ENCODE measurements at regions not wholly inside any gene's neighbourhood (a gene's known extent, or its start where the extent isn't known, plus 50 kb on each side); places are given as distances from the start of the nearest gene placed in this dataset.
"Not testable (repeated sequence)": the region's sequence is repeated elsewhere in the genome, so short reads cannot be mapped to it uniquely, and the experiment has no call there.

GRCh38 chr3:101138817-101139216 lies 145.6 kb upstream of the ABI3BP start:
- DNase-seq = no peak

DNA sequence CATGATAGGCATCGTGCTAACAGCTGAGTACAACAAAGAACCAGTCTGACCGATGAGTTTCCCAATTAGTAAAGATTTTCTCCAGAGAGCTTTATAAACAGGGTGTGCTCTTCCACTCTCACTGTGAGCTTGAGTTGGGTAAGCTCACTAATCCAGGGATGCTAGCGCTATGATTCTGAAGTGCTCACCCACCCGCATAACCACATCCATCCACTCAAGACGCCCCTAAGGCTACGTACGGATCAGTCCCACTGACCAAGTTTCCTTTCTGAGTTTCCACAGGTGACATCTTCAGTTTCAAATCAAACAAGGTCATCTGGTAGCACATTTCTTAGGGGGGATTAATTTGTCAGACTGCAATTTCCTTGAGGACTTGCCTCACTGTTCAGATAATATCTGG lies 141.1 kb upstream of the ABI3BP start:
- no peak for DNase-seq

- DNase-seq = no peak
Measured at GRCh38 chr3:101133652-101134051, 140.4 kb upstream of the ABI3BP start.

DNA sequence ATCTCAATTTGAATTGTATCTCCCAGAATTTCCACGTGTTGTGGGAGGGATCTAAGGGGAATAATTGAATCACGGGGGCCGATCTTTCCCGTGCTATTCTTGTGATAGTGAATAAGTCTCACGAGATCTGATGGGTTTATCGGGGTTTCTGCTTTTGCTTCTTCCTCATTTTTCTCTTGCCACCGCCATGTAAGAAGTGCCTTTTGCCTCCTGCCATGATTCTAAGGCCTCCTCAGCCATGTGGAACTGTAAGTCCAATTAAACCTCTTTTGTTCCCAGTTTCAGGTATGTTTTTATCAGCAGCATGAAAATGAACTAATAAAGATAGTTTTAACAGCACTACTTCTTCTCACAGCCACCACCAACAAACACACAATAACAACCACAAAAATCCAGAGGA lies 140.0 kb upstream of the ABI3BP start:
- DNase-seq = not testable (repeated sequence)

GRCh38 chr3:101131767-101132166 lies 138.5 kb upstream of the ABI3BP start:
- DNase-seq = no peak

DNA sequence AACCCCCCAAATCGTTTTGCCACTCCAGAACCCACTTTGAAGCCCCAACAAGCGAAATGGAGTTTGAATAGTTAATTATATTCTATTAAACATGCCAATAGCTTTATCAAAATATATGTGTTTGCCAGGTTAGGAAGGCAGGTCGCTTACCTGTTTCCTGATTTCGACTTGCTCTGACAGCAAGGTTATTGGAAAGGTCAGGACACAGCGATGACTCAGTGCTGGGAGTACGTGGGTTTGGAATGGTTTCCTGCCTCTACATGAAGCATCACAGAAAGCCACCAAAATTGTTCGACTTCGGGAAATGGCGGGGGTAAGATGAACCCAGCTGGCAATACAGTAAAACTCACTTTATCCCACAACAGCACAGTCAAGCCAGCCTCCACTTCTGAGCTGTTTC lies 135.6 kb upstream of the ABI3BP start:
- DNase-seq = no peak

- no peak for DNase-seq
Measured at GRCh38 chr3:101128001-101128400, 134.8 kb upstream of the ABI3BP start.

DNA sequence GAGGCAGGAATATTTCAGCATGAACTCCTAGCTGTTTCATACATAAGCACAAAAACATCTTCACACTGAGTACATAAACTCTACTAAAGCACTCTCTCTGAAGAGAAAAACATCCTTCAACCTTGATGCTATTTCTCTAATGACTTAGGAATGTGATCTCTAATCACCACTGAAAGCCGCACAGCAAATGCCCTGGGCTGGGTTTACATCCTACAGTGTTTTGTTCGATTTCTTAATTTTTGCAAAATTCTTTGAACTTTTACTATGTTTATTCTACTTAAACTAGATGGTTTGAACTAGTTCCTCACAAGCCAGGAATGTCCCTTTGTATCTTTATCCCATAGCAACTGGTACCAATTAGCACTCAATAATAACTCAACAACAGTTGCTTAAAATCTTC lies 130.9 kb upstream of the ABI3BP start:
- no peak for DNase-seq

GRCh38 chr3:101123081-101123480 lies 129.9 kb upstream of the ABI3BP start:
- DNase-seq = no peak

- DNase-seq = no peak
Measured at GRCh38 chr3:101122681-101123080, 129.5 kb upstream of the ABI3BP start.

DNA sequence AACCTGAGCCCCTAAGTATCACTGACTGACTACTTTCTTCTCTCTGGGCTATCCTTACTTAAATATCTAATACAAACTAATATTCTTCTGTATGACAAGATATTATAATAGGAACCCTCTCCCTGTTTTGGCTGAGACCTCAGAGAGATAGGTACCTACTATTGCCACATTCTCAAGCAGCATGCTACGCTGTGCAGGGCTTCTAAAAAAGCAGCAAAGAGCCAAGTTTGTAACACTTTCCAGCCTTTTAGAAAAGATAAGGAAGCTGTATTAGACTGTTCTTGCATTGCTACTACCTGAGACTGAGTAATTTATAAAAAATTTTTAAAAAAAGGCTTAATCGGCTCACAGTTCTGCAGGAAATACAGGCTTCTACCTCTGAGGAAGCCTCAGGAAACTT lies 126.8 kb upstream of the ABI3BP start:
- DNase-seq = no peak

DNA sequence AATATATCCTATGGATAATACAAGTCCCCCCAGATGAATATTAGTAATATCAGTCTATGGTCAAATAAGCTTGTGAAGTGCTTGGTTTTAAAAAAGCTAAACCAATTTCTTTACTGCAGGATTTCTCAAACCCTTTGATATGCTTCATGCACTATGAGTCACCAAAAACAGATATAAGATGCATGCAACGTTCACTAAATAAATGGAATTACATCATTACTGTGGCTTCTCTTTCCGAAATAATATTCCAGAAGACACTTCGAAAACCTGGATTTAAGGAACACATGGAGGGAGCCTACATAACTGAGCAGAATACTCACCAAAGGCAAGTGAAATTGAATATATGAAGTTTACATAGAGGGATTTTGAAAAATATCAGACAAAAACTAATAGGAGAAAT lies 126.3 kb upstream of the ABI3BP start:
- DNase-seq = no peak

- no peak for DNase-seq
Measured at GRCh38 chr3:101117980-101118379, 124.8 kb upstream of the ABI3BP start.

GRCh38 chr3:101117465-101117864 lies 124.2 kb upstream of the ABI3BP start:
- no peak for DNase-seq

DNA sequence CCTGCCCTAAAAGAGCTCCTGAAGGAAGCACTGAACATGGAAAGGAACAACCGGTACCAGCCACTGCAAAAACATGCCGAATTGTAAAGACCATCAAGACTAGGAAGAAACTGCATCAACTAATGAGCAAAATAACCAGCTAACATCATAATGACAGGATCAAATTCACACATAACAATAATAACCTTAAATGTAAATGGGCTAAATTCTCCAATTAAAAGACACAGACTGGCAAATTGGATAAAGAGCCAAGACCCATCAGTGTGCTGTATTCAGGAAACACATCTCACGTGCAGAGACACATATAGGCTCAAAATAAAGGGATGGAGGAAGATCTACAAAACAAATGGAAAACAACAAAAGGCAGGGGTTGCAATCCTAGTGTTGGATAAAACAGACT lies 117.1 kb upstream of the ABI3BP start:
- DNase-seq = not testable (repeated sequence)

GRCh38 chr3:101104321-101104720 lies 111.1 kb upstream of the ABI3BP start:
- DNase-seq = no peak

- no peak for DNase-seq
Measured at GRCh38 chr3:101102678-101103296, 109.6 kb upstream of the ABI3BP start.

DNA sequence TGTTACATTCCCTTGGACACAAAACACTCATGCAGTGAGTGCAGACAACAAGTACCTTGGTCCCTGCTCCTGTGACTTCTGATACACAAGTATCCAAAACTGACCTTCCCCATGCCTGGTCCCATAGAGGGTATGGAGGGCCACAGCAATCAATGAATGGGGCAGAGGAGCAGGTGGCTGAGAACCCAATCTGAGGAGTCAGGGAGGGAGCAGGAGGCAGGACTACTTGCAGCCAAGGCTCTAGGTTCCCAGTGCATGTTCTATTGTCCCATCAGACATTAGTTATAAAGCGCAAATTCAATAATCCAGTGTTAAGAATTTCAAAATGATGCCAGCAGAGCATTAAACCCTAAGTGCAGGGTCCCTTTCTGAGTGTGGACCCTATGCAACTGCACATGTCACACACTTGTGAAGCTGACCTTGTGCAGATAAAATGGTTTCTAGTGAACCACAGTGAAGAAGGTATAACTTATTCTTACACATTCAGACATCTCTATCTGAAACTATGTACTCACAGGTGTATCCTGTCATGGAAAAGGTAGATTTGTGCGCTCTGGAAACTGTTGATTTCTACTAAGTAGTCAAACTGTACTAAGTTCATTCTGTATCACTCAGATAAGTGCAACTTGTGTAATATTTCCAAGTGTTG lies 107.3 kb upstream of the ABI3BP start:
- DNase-seq = no peak

DNA sequence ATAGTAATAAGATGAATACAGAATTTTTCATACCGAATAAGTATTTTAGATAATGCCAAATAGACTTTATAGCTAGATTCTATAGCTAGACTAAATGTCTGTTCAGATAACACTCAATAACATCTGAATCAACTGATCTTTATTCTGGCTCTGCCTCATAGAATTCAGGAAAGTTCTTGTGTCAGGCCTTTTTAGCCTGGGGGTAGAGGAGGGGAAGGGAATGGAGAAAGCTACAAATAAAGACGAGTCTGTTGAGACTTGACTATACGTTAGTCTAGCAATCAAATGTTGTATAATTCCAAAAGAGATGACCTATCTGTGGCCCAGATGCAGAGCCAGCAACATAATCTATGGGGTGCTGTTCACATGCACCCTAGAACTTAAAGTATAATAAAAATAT lies 106.6 kb upstream of the ABI3BP start:
- no peak for DNase-seq

DNA sequence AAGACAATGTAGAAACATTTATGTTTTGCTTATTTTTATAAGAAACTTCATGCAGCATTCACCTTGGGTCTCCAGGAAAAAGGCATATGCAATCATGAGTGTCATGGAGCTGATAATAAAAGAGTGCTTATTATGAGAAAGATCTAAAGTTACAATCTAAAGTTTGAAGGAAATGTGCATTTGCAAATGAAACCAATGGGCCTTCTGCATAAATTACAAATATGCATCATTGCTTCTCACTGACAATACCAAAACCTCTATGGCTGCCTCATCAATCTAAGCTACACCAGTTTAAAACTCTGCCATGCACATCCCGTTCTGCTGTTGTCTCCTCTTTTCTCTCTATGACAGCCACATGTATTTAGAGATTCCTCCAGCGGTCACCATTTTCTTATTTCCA lies 103.2 kb upstream of the ABI3BP start:
- DNase-seq = no peak

- DNase-seq = no peak
Measured at GRCh38 chr3:101095693-101096430, 102.6 kb upstream of the ABI3BP start.

DNA sequence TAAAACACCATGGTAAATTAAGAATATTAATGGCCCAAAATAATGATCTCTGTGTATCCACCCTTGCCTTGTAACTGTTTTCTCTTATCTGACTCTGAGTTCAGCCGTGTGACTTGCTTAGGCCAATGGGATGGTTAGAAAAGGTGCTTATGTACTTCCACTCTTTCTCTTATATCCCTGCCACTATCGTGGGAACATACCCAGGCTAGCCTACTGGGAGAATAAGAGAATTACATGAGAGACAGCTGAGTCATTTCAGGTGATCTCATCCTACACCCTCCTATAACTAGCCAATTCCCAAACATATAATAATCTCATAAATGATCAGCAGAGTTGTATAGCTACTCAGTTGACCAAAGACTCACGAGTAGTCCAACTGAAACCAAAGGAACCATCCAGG lies 98.3 kb upstream of the ABI3BP start:
- DNase-seq = no peak

DNA sequence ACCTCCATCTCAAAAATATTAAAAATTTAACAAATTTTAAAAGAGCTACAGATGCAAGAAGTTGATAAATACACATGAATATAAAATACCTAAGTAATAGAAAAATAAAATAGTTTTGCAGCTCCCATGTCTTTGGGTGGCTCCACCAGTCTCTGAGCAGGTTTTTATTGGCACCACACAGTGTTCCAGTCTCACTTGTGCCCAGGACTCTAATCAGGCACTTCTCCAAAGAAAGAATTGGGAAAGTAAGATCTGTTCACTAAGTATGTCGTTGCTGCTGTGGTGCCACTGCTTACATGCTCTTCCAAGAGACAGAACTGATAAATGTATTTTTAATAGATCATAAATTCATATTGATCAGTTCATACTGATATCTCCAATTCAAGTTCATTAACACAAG lies 92.5 kb upstream of the ABI3BP start:
- DNase-seq = no peak

- DNase-seq = no peak
Measured at GRCh38 chr3:101084404-101084803, 91.2 kb upstream of the ABI3BP start.
